ENCODE measurements at regions not wholly inside any gene's neighbourhood (a gene's known extent, or its start where the extent isn't known, plus 50 kb on each side); places are given as distances from the start of the nearest gene placed in this dataset.

GRCh38 chr3:197356741-197357140 lies 58.3 kb upstream of the DLG1 start (continued):
- no peak for TF ChIP-seq EP300 (IDR thresholded peaks at IDR 0.05; ENCODE audit: borderline replicate concordance in 1 of 2, low read depth in 2 of 2, low read length in 2 of 2)
- no peak for TF ChIP-seq TBP (IDR thresholded peaks at IDR 0.05; ENCODE audit: low read depth, low read length)
- no peak for TF ChIP-seq ATF2 (IDR thresholded peaks at IDR 0.05; ENCODE audit: low read length)
- no peak for TF ChIP-seq GABPA (IDR thresholded peaks at IDR 0.05; ENCODE audit: borderline replicate concordance, insufficient read depth, low read length)

All from H1 (cell line).